Progenitor cell of endocrine pancreas (in vitro differentiated cells): ENCODE measurements at regions not wholly inside any gene's neighbourhood (a gene's known extent, or its start where the extent isn't known, plus 50 kb on each side); places are given as distances from the start of the nearest gene placed in this dataset.

Source experiments
- DNase-seq: peaks from one replicate; pipeline ENCODE4 v3.0.0; 2021; ENCODE audit warnings: low spot score; ENCODE audit not compliant: unreplicated experiment
- H3K27ac Mint-ChIP-seq: 2 replicates; pipeline ENCODE4 v1.8.0; 2021; ENCODE audit warnings: mild to moderate bottlenecking, moderate library complexity, mixed read lengths
- H3K27me3 Mint-ChIP-seq: 2 replicates; pipeline ENCODE4 v1.8.0; 2021; ENCODE audit warnings: mixed read lengths
- H3K36me3 Mint-ChIP-seq: 2 replicates; pipeline ENCODE4 v1.8.0; 2022; ENCODE audit warnings: mixed read lengths; ENCODE audit not compliant: insufficient read depth
- H3K4me1 Mint-ChIP-seq: 2 replicates; pipeline ENCODE4 v1.8.0; 2021; ENCODE audit warnings: low read depth, mixed read lengths
- H3K4me3 Mint-ChIP-seq: 2 replicates; pipeline ENCODE4 v1.8.0; 2021; ENCODE audit warnings: low read depth, mild to moderate bottlenecking, moderate library complexity, mixed read lengths
- H3K9me3 Mint-ChIP-seq: 2 replicates; pipeline ENCODE4 v1.8.0; 2021; ENCODE audit warnings: low read depth, mixed read lengths
- TF ChIP-seq, protein P1 (sequence below): fragments of 200-600 bp; sonication (generic); IDR thresholded peaks from one replicate; pipeline ENCODE4 v1.5.0; 2021; ENCODE audit warnings: antibody characterized with exemption, mild to moderate bottlenecking; ENCODE audit not compliant: unreplicated experiment

DNA sequence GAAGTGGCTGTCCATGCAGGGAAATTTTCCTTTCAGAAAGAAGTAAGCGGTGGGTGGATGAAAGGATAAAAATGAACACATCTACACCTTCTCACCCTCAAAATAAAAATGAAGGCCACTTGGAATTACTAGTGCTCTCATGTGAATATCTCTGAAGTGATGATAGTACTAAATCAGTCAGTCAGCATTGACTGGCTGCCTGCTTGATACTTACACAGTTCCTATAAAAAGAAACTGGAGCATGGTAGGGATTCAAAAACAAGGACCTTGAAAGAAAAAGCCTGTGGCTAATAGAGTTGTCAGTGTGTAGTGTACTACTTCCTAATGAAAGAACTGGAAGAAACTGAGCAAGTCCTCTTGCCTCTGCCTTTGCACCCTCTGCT, 239.7 kb downstream of the HLX start:
- Mint-ChIP-seq H3K27me3 (peaks cover 5% of the 10 kb centered on the region), H3K4me1 (peaks cover 5% of the 10 kb centered on the region), H3K9me3 (peaks cover 7% of the 10 kb centered on the region), H3K27ac (no peak overlapping the region), H3K4me3 (no peak overlapping the region), H3K36me3 (no peaks in the 10 kb centered on the region)
- no peak for DNase-seq
- TF ChIP-seq, protein P1, sequence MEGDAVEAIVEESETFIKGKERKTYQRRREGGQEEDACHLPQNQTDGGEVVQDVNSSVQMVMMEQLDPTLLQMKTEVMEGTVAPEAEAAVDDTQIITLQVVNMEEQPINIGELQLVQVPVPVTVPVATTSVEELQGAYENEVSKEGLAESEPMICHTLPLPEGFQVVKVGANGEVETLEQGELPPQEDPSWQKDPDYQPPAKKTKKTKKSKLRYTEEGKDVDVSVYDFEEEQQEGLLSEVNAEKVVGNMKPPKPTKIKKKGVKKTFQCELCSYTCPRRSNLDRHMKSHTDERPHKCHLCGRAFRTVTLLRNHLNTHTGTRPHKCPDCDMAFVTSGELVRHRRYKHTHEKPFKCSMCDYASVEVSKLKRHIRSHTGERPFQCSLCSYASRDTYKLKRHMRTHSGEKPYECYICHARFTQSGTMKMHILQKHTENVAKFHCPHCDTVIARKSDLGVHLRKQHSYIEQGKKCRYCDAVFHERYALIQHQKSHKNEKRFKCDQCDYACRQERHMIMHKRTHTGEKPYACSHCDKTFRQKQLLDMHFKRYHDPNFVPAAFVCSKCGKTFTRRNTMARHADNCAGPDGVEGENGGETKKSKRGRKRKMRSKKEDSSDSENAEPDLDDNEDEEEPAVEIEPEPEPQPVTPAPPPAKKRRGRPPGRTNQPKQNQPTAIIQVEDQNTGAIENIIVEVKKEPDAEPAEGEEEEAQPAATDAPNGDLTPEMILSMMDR, result no peak

DNA sequence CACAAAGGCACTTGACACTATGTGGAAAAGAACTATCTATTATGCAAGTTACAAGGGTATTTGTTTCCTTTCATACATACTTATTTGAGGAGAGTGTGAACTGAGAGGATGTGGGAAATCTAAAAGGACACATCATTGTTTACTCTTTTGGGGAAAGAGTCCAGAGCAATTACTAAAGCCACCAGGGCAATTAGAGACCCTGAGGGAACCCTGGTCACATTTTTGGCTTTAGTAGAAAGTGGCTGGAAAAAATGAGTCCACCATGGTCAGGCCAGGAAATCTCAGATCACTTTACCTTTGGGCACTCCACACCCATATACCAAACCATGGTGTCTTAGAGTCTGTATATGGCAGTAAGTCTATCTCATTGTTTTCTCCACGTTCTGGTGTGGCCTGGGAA, 243.3 kb downstream of the HLX start:
- Mint-ChIP-seq H3K36me3 (no peaks in the 10 kb centered on the region), H3K4me3 (no peak overlapping the region), H3K9me3 (peaks cover 11% of the 10 kb centered on the region), H3K27ac (no peak overlapping the region), H3K27me3 (peaks cover 5% of the 10 kb centered on the region), H3K4me1 (peaks cover 4% of the 10 kb centered on the region)
- DNase-seq, result no peak
- TF ChIP-seq, protein P1, result no peak

- Mint-ChIP-seq H3K4me1 (no peaks in the 10 kb centered on the region), H3K4me3 (no peak overlapping the region), H3K27me3 (no peaks in the 10 kb centered on the region), H3K36me3 (no peaks in the 10 kb centered on the region), H3K27ac (no peak overlapping the region), H3K9me3 (peaks cover 18% of the 10 kb centered on the region)
- DNase-seq, result no peak
- TF ChIP-seq, protein P1, result no peak
These were observed 246.7 kb downstream of the HLX start for GRCh38 chr1:221125976-221126375.

DNA sequence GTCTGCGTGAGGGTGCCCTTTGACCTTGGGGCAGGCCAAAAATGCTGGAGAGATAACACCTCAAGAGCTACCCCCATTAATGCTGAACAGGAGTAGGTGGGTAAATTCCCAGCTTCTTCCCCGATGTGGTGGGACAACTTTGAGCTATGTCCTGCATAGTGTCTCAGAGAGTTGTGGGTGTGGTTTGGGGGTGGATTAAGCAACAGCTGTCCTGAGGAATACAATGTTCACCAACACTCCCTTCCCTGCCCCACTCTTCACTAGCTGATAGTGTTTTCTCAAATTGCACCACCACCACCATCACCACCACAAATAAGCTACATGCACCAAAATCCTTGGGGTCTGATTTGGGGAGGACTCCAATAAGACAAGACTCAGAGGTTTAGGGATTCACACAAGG, 258.4 kb downstream of the HLX start:
- no peaks in the 10 kb centered on the region for H3K27me3 Mint-ChIP-seq
- H3K9me3 Mint-ChIP-seq, result no peaks in the 10 kb centered on the region
- H3K27ac Mint-ChIP-seq, result no peak overlapping the region
- TF ChIP-seq, protein P1, result no peak
- H3K36me3 Mint-ChIP-seq, result no peaks in the 10 kb centered on the region
- no peaks in the 10 kb centered on the region for H3K4me1 Mint-ChIP-seq
- no peak overlapping the region for H3K4me3 Mint-ChIP-seq
- no peak for DNase-seq

GRCh38 chr1:221138516-221138915, 259.3 kb downstream of the HLX start:
- no peak for DNase-seq

More at GRCh38 chr1:221138516-221138915, 259.3 kb downstream of the HLX start:
- Mint-ChIP-seq H3K4me3 (no peak overlapping the region), H3K27ac (no peak overlapping the region), H3K27me3 (no peaks in the 10 kb centered on the region), H3K4me1 (no peaks in the 10 kb centered on the region), H3K9me3 (no peaks in the 10 kb centered on the region), H3K36me3 (no peaks in the 10 kb centered on the region)
- TF ChIP-seq, protein P1, result no peak
